Lower lobe of right lung (tissue), 2 donors: ENCODE measurements at regions not wholly inside any gene's neighbourhood (a gene's known extent, or its start where the extent isn't known, plus 50 kb on each side); places are given as distances from the start of the nearest gene placed in this dataset.
"Not testable (repeated sequence)": the region's sequence is repeated elsewhere in the genome, so short reads cannot be mapped to it uniquely, and the experiment has no call there.

Source experiments
- ATAC-seq, 2 donors: fragments of 200-7000 bp; cut with Tn5 transposase; one replicate each; pipeline ENCODE4 v1.9.1; 2020 to 2022; ENCODE audit warnings: mild to moderate bottlenecking in 2 of 2, moderate library complexity in 2 of 2
- DNase-seq: peaks from one replicate; pipeline ENCODE4 v3.0.0-alpha.2; 2020
- H3K27ac ChIP-seq: fragments of 200-600 bp; one replicate; pipeline ENCODE4 v1.8.0; 2022
- H3K27me3 ChIP-seq: fragments of 200-600 bp; one replicate; pipeline ENCODE4 v1.8.0; 2022; ENCODE audit warnings: low read depth
- H3K36me3 ChIP-seq: fragments of 200-600 bp; one replicate; pipeline ENCODE4 v1.8.0; 2022; ENCODE audit warnings: mild to moderate bottlenecking
- H3K4me1 ChIP-seq: fragments of 200-600 bp; one replicate; pipeline ENCODE4 v1.8.0; 2022
- H3K4me3 ChIP-seq: fragments of 200-600 bp; one replicate; pipeline ENCODE4 v1.8.0; 2022; ENCODE audit warnings: mild to moderate bottlenecking
- H3K9me3 ChIP-seq: fragments of 200-600 bp; one replicate; pipeline ENCODE4 v1.8.0; 2022
- intact Hi-C: fragments of 100-400 bp; cut with DNase I; formaldehyde crosslinking; loops from one replicate; pipeline ENCODE4 v1.11.0; 2022
- TF ChIP-seq, protein P1 (sequence below): fragments of 200-600 bp; IDR thresholded peaks from one replicate; pipeline ENCODE4 v1.8.0; 2022; ENCODE audit warnings: antibody characterized with exemption, mild to moderate bottlenecking
- donor health status: DM: no; HTN: yes; CAD: no; lungs with severe emphysema.

DNA sequence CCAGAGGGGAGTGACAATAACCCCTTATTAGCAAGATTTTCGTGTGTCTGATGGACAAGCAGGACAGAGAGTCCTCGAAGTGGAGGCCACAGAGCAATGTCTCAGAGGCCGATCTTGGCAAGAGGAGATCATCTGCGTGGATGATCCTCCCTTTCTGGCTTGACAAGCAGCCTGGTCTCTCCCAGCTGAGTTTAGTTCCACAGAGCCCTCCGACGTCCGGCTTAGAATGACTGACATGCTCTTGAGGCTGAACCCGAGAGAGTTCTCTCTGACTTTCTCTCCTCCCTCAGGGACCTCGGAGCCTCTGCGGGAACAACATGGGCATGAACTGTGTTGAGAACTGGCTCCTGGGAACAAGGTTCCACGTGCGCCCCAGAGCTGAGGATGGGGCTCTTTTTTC, 180.7 kb upstream of the PFKP start:
- ATAC-seq (no peak), DNase-seq (no peak)
- Histone ChIP-seq H3K4me3 (no peak overlapping the region), H3K27ac (no peak overlapping the region), H3K36me3 (no peaks in the 10 kb centered on the region), H3K9me3 (no peaks in the 10 kb centered on the region), H3K4me1 (no peaks in the 10 kb centered on the region), H3K27me3 (peaks cover 3% of the 10 kb centered on the region)
- intact Hi-C loops = no loop called here
- TF ChIP-seq, protein P1, sequence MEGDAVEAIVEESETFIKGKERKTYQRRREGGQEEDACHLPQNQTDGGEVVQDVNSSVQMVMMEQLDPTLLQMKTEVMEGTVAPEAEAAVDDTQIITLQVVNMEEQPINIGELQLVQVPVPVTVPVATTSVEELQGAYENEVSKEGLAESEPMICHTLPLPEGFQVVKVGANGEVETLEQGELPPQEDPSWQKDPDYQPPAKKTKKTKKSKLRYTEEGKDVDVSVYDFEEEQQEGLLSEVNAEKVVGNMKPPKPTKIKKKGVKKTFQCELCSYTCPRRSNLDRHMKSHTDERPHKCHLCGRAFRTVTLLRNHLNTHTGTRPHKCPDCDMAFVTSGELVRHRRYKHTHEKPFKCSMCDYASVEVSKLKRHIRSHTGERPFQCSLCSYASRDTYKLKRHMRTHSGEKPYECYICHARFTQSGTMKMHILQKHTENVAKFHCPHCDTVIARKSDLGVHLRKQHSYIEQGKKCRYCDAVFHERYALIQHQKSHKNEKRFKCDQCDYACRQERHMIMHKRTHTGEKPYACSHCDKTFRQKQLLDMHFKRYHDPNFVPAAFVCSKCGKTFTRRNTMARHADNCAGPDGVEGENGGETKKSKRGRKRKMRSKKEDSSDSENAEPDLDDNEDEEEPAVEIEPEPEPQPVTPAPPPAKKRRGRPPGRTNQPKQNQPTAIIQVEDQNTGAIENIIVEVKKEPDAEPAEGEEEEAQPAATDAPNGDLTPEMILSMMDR = no peak

DNA sequence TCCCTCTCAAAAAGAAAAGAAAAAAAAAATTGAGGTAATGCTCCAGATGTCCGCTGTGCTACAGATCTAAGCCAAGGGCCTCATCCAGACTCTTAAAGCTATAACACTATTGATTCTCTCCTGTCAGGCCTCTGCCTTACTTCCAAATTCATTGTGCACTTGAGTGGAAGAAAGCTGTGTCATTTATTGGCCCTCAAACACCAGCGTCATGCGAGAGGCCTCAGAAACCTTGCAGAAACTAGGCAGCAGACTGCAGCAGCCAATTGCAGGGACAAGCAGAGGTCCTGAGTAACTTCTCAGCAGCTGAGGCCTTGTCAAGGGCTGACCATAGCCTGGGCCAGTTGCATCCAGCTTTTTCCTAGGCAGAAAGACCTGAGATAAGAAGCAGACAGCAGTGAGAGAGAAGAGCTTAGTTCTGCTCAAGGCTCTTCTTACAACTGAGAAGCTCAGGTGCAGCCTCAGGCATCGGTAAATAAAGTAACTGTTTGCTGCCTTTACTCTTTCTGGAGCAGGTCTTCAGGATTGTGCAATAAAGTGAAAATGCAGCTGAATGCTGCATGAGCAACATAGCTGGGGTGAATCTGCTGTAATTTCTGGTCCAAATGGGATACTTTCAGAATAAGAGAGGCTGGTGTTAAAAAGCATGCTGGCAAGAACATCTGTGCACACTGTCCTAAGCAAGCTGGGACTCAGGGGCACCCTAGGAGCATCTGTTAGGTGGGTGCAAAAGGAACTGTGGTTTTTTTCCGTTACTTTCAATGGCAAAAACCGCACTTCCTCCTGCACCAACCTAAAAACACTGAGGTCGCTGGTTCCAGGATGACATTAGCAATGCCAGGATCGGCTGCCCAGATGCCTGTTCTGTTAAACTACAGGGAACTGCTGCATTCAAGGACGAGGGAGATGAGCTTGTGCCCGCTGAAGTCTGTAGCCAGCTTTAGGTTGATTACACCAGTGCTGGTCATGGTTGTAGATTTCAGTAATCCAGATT, 181.8 kb upstream of the PFKP start:
- Histone ChIP-seq H3K27ac (no peak overlapping the region), H3K4me1 (no peaks in the 10 kb centered on the region), H3K27me3 (peaks cover 3% of the 10 kb centered on the region), H3K36me3 (no peaks in the 10 kb centered on the region), H3K4me3 (no peak overlapping the region), H3K9me3 (no peaks in the 10 kb centered on the region)
- intact Hi-C loops = no loop called here
- DNase-seq (no peak), ATAC-seq (no peak)
- TF ChIP-seq, protein P1 = no peak

DNA sequence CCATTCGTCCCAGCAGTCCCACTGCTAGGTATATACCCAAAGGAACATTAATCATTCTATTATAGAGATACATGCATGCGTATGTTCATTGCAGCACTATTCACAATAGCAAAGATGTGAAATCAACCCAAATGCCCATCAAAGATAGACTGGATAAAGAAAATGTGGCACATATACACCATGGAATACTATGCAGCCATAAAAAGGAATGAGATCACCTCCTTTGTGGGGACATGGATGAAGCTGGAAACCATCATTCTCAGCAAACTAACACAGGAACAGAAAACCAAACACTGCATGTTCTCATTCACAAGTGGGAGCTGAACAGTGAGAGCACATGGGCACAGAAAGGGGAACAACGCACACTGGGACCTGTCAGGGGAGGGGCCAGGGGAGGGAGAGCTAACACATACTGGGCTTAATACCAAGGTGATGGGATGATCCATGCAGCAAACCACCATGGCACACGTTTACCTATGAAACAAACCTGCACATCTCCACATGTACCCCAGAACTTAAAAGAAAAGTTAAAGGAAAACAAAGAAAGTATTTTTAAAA, 183.3 kb upstream of the PFKP start:
- DNase-seq, H3K27ac ChIP-seq, H3K9me3 ChIP-seq, ATAC-seq, intact Hi-C loops, H3K27me3 ChIP-seq, H3K4me3 ChIP-seq, H3K4me1 ChIP-seq, H3K36me3 ChIP-seq: not testable (repeated sequence)

DNA sequence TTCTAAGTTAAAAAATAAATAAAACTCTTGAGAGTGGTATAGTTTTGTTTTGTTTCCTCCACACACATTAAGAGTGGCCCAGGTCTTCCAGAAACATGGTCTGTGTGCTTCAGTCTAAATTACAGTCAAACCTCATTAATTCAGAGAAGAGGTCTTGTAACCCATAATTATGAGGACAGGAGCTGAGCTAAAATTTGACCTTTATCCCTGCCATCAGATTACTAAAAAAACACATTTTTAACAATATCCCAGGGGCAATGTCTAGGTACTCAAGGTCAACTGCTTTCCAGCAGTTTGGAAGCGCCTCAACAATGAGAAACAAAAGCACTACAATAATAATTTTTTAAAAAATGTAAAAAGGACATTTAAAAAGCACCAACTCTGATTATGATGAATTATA, 184.1 kb upstream of the PFKP start:
- intact Hi-C loops = no loop called here
- Histone ChIP-seq H3K27me3 (peaks cover 3% of the 10 kb centered on the region), H3K4me3 (no peak overlapping the region), H3K4me1 (no peaks in the 10 kb centered on the region), H3K36me3 (no peaks in the 10 kb centered on the region), H3K27ac (no peak overlapping the region), H3K9me3 (no peaks in the 10 kb centered on the region)
- no peak for ATAC-seq
- no peak for DNase-seq
- TF ChIP-seq, protein P1 = no peak

DNA sequence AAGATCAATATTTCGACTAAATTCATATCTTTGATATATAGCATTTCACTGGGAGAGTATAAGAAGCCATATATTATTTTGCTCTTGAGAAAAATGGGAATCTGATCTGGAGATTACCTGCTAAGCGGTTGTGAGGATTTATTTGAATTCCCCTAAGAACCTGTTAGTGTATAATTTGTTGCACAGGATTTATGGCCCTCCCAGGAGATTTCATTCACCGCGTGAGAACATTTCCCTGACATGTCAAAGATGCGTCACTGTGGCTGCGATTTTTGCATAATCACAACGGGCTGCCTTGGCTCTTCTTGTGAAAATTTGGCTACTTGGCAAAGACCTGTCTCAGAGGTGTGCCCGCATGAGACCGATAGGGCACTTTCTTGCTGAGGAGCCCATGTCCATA, 184.7 kb upstream of the PFKP start:
- TF ChIP-seq, protein P1 = no peak
- DNase-seq = no peak
- H3K27me3 ChIP-seq = peaks cover 3% of the 10 kb centered on the region
- H3K4me3 ChIP-seq = no peak overlapping the region
- H3K9me3 ChIP-seq = no peaks in the 10 kb centered on the region
- intact Hi-C loops = no loop called here
- H3K36me3 ChIP-seq = no peaks in the 10 kb centered on the region
- ATAC-seq = no peak
- no peak overlapping the region for H3K27ac ChIP-seq
- H3K4me1 ChIP-seq = no peaks in the 10 kb centered on the region
